GM12875 (cell line): ENCODE measurements at regions not wholly inside any gene's neighbourhood (a gene's known extent, or its start where the extent isn't known, plus 50 kb on each side); places are given as distances from the start of the nearest gene placed in this dataset.
"Not testable (repeated sequence)": the region's sequence is repeated elsewhere in the genome, so short reads cannot be mapped to it uniquely, and the experiment has no call there.

Source experiments
- H3K4me3 ChIP-seq: one replicate; pipeline ENCODE4 v1.5.1; 2011; ENCODE audit warnings: low read depth, low read length, control low read depth
- TF ChIP-seq, protein P1 (sequence below): IDR thresholded peaks from 2 replicates; pipeline ENCODE4 v1.5.1; 2011; ENCODE audit warnings: low read depth, mild to moderate bottlenecking, control low read depth, inconsistent platforms, low read length, moderate library complexity, borderline replicate concordance; ENCODE audit not compliant: insufficient read depth

DNA sequence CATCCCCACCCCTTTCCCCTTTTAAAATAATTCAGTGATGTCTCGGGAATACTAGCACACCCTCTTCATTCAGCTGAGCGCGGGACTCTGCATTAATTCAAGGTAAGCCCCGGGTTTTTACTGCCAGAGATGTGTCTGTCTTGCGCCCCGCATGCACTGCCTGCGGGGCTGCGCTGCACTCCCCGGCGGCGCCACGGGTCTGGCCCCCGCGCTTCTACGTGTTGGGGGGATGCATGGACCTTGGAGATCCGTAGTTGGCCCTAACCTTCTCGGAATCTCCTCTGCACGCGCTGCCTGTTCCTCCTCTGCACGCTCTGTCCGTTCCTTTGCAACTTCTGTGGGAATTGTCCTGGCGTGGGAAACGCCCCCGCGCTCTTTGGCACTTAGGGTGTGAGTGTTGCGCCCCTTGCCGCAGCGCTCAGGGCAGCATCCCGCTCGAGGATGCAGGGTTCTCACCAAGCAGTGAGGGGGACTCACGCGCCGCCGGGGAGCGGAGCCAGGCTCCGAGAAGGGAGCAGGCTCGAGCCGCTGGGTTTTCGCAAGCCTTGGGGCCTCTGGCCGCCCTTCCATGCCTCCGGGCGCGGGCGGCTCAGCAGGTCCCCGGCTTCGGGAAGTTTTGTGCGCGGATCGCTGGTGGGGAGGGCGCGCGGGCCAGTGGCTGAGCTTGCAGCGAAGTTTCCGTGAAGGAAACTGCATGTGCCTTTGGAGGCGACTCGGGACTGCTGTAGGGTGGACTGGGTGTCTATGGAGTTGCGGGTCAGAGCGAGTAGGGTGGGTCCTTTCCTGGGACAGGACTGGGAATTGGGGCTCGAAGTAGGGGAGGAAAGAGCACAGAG lies 165.1 kb upstream of the CACNA1E start:
- H3K4me3 ChIP-seq: no peak overlapping the region

DNA sequence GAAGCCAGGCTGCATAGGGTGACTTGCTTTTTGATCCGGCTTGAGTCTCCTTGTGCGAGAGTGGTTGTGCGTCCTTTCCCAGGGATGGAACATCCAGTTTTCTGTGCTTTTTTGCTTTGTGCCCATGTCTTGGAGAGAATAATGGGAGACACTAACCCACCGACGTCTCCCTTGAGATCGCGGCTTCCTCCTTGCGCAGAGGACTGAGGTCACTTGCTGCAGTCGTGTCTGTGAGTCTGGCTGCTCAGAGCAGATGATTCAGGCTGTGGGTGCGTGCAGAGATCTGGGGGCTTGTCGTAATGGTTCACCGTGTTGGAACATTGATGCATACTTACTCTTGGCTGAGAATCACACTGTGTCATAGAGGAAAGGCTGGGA lies 164.5 kb upstream of the CACNA1E start:
- no peak overlapping the region for H3K4me3 ChIP-seq

More for the DNA sequence above, 165.1 kb upstream of the CACNA1E start:
- TF ChIP-seq, protein P1, sequence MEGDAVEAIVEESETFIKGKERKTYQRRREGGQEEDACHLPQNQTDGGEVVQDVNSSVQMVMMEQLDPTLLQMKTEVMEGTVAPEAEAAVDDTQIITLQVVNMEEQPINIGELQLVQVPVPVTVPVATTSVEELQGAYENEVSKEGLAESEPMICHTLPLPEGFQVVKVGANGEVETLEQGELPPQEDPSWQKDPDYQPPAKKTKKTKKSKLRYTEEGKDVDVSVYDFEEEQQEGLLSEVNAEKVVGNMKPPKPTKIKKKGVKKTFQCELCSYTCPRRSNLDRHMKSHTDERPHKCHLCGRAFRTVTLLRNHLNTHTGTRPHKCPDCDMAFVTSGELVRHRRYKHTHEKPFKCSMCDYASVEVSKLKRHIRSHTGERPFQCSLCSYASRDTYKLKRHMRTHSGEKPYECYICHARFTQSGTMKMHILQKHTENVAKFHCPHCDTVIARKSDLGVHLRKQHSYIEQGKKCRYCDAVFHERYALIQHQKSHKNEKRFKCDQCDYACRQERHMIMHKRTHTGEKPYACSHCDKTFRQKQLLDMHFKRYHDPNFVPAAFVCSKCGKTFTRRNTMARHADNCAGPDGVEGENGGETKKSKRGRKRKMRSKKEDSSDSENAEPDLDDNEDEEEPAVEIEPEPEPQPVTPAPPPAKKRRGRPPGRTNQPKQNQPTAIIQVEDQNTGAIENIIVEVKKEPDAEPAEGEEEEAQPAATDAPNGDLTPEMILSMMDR: no peak

DNA sequence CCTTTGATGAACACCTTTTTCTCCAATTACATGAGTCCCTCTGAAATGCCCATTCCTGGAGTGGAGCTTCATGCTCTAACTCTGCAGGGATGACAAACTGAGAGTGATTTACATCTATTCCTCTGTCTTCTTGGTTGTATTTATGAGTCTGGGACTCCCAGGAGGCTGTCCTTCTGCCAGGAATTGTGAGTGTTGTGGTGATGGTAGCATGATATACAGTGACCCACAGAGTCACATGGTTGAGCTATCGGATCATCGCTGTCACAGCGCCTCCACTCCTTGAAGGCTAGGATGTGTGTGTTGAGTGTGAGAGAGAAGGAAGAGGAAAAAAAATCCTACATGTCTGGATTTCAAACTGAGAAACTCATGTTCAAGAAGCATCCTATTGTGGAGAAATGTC lies 163.4 kb upstream of the CACNA1E start:
- TF ChIP-seq, protein P1: no peak

More for the DNA sequence above, 164.5 kb upstream of the CACNA1E start:
- TF ChIP-seq, protein P1: no peak

DNA sequence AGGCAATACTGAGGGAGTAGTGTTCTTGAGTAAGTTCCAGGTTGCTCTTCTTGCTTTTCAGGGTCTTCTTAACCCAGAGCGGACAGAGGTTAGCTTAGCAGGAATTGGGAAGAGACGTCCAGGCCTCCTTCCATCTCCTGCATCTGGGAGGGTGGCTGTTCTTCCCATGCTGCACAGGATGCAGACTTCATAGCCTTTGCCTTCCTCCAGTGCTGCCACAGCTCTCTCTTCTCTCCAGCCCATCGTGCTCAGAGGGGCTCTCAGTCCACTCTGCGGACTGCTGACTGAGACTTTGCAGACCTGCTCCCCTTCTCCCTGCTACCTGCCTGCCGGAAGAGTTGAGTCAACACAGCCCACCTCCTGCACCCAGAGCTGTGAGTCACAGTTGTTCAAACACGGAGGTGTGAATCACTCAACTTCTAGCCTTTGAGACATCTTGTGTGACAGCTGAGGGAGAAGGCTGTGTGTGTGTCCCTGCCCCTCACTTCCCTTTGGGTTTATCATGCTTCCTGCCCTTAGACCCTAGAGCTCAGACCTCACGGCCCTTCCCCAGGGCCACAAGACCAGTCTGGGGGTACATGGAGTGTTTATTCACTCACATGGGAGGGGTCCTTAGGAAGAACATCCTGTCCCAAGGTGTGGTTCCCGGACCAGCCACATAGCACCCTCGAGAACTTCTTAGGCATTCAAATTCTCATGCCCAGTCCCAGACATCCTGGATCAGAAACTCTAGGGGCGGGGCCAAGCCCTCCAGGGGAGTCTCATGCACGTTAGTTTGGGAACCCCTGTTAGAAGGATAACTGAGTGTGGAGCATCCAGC lies 158.3 kb upstream of the CACNA1E start:
- TF ChIP-seq, protein P1: no peak
- no peak overlapping the region for H3K4me3 ChIP-seq

More for the DNA sequence above, 163.4 kb upstream of the CACNA1E start:
- no peak overlapping the region for H3K4me3 ChIP-seq

DNA sequence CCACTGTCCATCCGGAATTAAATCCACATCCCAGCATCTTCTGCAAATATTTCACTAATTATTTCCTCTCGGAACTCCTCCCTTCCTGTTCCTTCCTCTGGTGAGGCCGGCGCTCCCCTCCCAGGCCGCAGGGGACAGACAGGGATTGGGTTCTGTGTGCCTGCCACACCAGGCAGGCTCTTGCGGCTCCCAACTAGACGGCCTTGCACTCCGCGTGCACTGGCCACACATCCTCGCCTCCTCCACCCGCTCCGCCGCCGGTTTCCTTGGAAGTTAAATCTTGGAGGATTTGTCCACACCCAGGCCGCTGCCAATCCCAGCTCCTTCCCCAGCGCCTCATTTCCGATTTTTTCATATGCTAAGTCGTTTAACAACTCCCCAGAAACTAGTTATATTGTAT lies 157.6 kb upstream of the CACNA1E start:
- H3K4me3 ChIP-seq: not testable (repeated sequence)

DNA sequence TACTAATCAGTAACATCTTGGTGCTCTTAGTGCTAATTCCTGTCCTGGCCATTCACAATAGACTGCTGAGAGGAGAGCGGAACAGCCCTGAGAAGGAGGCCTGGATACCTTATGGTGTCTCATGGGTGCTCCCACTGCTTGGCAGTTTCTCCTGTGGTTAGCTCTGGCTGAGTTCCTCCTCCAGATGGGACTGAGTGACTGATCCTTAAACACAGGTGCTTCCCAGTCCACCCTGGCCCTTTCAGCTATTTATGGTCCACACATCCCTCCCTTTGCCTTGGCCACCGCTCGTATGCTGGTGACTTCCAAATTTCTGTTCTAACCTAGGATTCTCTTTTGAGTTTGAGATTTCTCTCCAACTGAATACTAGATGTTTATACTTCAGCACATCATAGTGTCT lies 157.0 kb upstream of the CACNA1E start:
- H3K4me3 ChIP-seq: no peak overlapping the region
- TF ChIP-seq, protein P1: no peak

DNA sequence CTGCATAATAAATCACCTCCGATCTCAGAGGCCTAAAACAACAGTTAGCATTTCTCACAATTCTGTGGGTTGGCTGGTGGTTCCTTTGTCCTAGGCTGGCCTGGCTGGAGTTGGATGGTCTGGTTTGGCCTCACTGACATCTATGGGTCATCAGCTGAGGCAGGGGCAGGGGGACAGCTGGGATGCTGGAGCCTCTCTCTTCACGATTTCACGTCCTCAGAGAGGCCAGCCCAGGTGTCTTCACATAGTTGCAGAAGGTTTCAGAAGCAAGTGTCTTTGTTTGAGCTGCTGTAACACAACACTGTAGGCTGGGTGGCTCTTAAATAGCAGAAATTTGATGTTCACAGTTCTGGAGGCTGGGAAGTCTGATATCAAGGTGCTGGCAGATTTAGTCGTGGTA lies 155.5 kb upstream of the CACNA1E start:
- TF ChIP-seq, protein P1: no peak
- no peak overlapping the region for H3K4me3 ChIP-seq
